ENCODE measurements at regions not wholly inside any gene's neighbourhood (a gene's known extent, or its start where the extent isn't known, plus 50 kb on each side); places are given as distances from the start of the nearest gene placed in this dataset.

DNA sequence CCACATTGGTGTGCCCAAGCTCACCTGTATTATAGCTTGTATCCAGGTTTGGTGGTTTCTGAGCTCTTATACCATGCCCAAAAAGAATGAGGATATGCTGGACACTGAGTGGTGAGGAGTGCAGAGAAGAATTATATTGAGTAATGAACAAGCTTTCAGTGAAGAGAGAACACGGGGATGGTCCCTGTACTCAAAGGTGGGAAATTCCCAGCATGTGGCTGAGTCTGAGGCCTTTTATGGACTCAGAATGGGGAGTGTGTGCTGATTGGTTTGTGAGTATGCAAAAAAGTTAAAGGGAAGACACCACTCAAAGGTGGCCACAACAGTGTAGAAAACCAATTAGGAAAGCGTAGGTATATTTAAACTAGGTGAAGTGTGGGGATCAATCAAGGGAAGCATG is 191.2 kb upstream of the SLITRK6 start:
- H3K36me3 ChIP-seq (replicated peaks in 1 of 2; ENCODE audit: control insufficient read depth in 1 of 2, insufficient read depth in 2 of 2, low read length in 2 of 2) = no peaks in the 10 kb centered on the region
- H3K4me3 ChIP-seq (replicated peaks in 1 of 3; ENCODE audit: low read depth in 2 of 3, low read length in 3 of 3) = no peak overlapping the region
- no peaks in the 10 kb centered on the region for H4K20me1 ChIP-seq (ENCODE audit: insufficient read depth, low read length)
- Mint-ChIP-seq H3K4me1 (no peaks in the 10 kb centered on the region), H3K36me3 (no peaks in the 10 kb centered on the region), H3K27me3 (ENCODE audit: low read depth in 3 of 3) (no peaks in the 10 kb centered on the region), H3K9me3 (peaks cover 0 to 7% (median 1%) of the 10 kb centered on the region in 7 donors), H3K27ac (no peak overlapping the region), H3K4me3 (no peak overlapping the region)
- H3K9ac ChIP-seq (ENCODE audit: insufficient read depth, low read length, poor library complexity, severe bottlenecking) = no peak overlapping the region
- peaks cover 4 to 6% of the 10 kb centered on the region in 2 donors for H3K9me3 ChIP-seq (replicated peaks in 1 of 2; ENCODE audit: control insufficient read depth in 1 of 2, insufficient read depth in 1 of 2, low read length in 2 of 2)
- WGBS (ENCODE audit: insufficient coverage) = 67% methylated on average over 1 of the region's 2 CpGs
- TF ChIP-seq, protein P1, sequence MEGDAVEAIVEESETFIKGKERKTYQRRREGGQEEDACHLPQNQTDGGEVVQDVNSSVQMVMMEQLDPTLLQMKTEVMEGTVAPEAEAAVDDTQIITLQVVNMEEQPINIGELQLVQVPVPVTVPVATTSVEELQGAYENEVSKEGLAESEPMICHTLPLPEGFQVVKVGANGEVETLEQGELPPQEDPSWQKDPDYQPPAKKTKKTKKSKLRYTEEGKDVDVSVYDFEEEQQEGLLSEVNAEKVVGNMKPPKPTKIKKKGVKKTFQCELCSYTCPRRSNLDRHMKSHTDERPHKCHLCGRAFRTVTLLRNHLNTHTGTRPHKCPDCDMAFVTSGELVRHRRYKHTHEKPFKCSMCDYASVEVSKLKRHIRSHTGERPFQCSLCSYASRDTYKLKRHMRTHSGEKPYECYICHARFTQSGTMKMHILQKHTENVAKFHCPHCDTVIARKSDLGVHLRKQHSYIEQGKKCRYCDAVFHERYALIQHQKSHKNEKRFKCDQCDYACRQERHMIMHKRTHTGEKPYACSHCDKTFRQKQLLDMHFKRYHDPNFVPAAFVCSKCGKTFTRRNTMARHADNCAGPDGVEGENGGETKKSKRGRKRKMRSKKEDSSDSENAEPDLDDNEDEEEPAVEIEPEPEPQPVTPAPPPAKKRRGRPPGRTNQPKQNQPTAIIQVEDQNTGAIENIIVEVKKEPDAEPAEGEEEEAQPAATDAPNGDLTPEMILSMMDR (IDR thresholded peaks at IDR 0.05) = no peak
- no peak for DNase-seq
- H3K27me3 ChIP-seq (ENCODE audit: control insufficient read depth in 2 of 2, insufficient read depth in 2 of 2, low read length in 2 of 2) = no peaks in the 10 kb centered on the region
- H3K27ac ChIP-seq (ENCODE audit: low read depth in 1 of 2, low read length in 2 of 2) = no peak overlapping the region
- no peak overlapping the region for H3K4me2 ChIP-seq (replicated peaks; ENCODE audit: extremely low read depth, low read length, poor library complexity, severe bottlenecking)
- H3K79me2 ChIP-seq (ENCODE audit: insufficient read depth, low read length) = no peaks in the 10 kb centered on the region
- no peak overlapping the region for H2AFZ ChIP-seq (ENCODE audit: insufficient read depth, low read depth, low read length, poor library complexity, severe bottlenecking)
- intact Hi-C loops (cut with micrococcal nuclease) = no loop called here
- H3K4me1 ChIP-seq (ENCODE audit: control insufficient read depth in 1 of 2, insufficient read depth in 2 of 2, low read length in 2 of 2) = no peaks in the 10 kb centered on the region

DNA sequence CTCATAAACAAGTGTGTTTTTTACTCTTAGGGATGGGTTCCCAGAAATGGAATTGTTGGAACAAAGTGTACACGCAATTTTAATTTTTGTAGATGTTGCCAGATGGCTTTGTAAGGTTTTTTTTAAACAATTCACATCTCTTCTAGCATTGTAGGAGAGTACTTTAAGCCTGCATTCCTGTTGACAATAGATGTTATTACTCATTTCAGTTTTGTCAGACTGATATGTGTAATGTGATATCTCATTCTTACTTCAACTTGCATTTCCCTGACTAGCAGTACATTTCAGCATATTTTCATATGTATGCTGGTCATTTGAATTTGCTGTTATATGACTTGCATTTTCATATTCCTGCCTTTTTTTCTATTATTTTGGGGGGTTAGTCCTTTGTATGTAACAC is 186.6 kb upstream of the SLITRK6 start:
- H3K4me3 Mint-ChIP-seq = no peak overlapping the region
- Histone ChIP-seq H3K27ac (ENCODE audit: low read depth in 1 of 2, low read length in 2 of 2) (no peak overlapping the region), H2AFZ (ENCODE audit: insufficient read depth, low read depth, low read length, poor library complexity, severe bottlenecking) (no peak overlapping the region), H3K4me2 (replicated peaks; ENCODE audit: extremely low read depth, low read length, poor library complexity, severe bottlenecking) (no peak overlapping the region), H3K36me3 (replicated peaks in 1 of 2; ENCODE audit: control insufficient read depth in 1 of 2, insufficient read depth in 2 of 2, low read length in 2 of 2) (no peaks in the 10 kb centered on the region), H3K9me3 (replicated peaks in 1 of 2; ENCODE audit: control insufficient read depth in 1 of 2, insufficient read depth in 1 of 2, low read length in 2 of 2) (peaks cover 4 to 6% of the 10 kb centered on the region in 2 donors), H3K79me2 (ENCODE audit: insufficient read depth, low read length) (no peaks in the 10 kb centered on the region), H3K9ac (ENCODE audit: insufficient read depth, low read length, poor library complexity, severe bottlenecking) (no peak overlapping the region), H3K4me1 (ENCODE audit: control insufficient read depth in 1 of 2, insufficient read depth in 2 of 2, low read length in 2 of 2) (no peaks in the 10 kb centered on the region), H3K4me3 (replicated peaks in 1 of 3; ENCODE audit: low read depth in 2 of 3, low read length in 3 of 3) (no peak overlapping the region), H4K20me1 (ENCODE audit: insufficient read depth, low read length) (no peaks in the 10 kb centered on the region), H3K27me3 (ENCODE audit: control insufficient read depth in 2 of 2, insufficient read depth in 2 of 2, low read length in 2 of 2) (no peaks in the 10 kb centered on the region)
- H3K27ac Mint-ChIP-seq = no peak overlapping the region
- no peaks in the 10 kb centered on the region for H3K4me1 Mint-ChIP-seq
- no peaks in the 10 kb centered on the region for H3K27me3 Mint-ChIP-seq (ENCODE audit: low read depth in 3 of 3)
- peaks cover 2 to 7% (median 2%) of the 10 kb centered on the region in 7 donors for H3K9me3 Mint-ChIP-seq
- DNase-seq = no peak
- TF ChIP-seq, protein P1 (IDR thresholded peaks at IDR 0.05) = no peak
- intact Hi-C loops (cut with micrococcal nuclease) = no loop called here
- WGBS (ENCODE audit: insufficient coverage) = no CpG with 5 or more reads among the region's 1 CpG
- H3K36me3 Mint-ChIP-seq = no peaks in the 10 kb centered on the region

Data from CD14-positive monocyte (primary cell).